HG03139 (cell line): ENCODE measurements at regions not wholly inside any gene's neighbourhood (a gene's known extent, or its start where the extent isn't known, plus 50 kb on each side); places are given as distances from the start of the nearest gene placed in this dataset.

Experiments used
- ATAC-seq: cut with Tn5 transposase; IDR thresholded peaks from one replicate; pipeline ENCODE4 v1.9.1; 2021; ENCODE audit not compliant: unreplicated experiment

GRCh38 chr10:83153714-83154113 lies 985.6 kb upstream of the GHITM start:
- no peak for ATAC-seq

- no peak for ATAC-seq
Observed at GRCh38 chr10:83164156-83164555, 975.2 kb upstream of the GHITM start.

DNA sequence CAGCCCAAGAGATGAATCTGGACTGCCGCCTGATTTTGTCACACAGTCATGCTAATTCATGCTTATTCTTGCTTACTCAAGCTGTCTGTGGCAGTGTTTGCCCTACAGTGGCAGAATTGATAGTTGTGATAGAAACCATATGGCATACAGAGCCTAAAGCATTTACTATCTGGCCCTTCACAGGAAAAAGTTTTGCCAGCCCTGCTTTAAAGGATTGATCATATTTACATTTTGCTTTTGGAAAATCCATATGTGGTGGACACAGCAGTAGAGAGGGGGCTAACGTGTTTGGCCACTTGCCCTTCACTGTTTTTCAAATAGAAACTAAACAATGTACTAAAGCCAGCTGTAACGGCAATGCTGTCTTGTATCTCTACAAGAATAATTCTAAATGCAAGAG lies 974.0 kb upstream of the GHITM start:
- no peak for ATAC-seq

GRCh38 chr10:83166344-83166743 lies 973.0 kb upstream of the GHITM start:
- no peak for ATAC-seq

DNA sequence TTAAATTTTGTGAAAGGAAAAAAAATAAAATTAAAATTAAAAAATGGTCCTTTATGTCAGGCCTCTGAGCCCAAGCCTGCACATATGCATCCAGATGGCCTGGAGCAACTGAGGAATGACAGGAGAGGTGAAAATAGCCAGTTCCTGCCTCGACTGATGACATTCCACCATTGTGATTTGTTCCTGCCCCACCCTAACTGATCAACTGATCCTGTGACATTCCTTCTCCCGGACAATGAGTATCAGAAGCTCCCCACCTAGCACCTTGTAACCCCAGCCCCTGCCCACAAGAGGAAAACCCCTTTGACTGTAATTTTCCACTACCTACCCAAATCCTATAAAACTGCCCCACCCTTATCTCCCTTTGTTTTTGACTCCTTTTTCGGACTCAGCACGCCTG lies 972.2 kb upstream of the GHITM start:
- no peak for ATAC-seq

- ATAC-seq: no peak
Observed at GRCh38 chr10:83176901-83177300, 962.4 kb upstream of the GHITM start.

- no peak for ATAC-seq
Observed at GRCh38 chr10:83178526-83178925, 960.8 kb upstream of the GHITM start.

- ATAC-seq: no peak
Observed at GRCh38 chr10:83179371-83179770, 959.9 kb upstream of the GHITM start.

GRCh38 chr10:83182076-83182475 lies 957.2 kb upstream of the GHITM start:
- ATAC-seq: no peak

GRCh38 chr10:83184641-83185040 lies 954.7 kb upstream of the GHITM start:
- ATAC-seq: no peak

DNA sequence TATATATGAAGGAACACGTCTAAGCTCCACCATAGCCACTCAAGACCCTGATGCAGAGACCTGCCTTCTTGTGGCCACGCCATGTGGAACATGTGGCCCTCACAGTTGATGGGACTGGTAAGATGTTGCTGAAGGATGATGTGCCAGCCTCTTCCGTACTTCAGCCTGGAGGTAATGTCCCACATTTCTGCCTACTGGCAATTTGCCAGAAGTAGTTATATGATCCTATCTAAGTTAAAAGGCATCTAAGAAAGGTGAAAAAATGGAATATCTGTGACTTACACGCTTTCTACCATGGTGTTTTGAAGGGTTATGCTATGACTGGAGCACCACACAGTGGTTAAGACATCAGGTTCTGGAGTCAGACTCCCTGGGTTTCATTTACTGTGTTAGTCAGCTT lies 948.7 kb upstream of the GHITM start:
- ATAC-seq: no peak

DNA sequence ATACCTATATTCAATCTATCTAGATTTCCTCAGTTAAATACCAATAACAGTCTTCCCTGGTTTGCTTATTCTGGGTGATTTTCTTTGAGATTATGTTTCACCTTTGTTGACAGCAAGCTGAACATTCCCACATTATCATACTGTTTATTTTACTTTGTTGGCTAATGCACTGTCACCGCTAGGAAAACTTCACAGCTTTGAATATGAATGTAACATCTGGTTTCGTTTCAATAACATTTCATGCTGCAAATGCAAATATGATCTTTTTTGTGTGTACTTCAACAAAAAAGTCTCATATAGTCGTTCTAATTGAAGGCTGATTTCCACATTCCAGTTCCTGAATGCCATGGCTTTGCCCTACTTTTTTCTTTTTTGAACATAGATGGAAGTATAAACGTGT lies 946.3 kb upstream of the GHITM start:
- ATAC-seq: no peak

GRCh38 chr10:83195021-83195420 lies 944.3 kb upstream of the GHITM start:
- ATAC-seq: no peak

- no peak for ATAC-seq
Observed at GRCh38 chr10:83199374-83199773, 939.9 kb upstream of the GHITM start.

DNA sequence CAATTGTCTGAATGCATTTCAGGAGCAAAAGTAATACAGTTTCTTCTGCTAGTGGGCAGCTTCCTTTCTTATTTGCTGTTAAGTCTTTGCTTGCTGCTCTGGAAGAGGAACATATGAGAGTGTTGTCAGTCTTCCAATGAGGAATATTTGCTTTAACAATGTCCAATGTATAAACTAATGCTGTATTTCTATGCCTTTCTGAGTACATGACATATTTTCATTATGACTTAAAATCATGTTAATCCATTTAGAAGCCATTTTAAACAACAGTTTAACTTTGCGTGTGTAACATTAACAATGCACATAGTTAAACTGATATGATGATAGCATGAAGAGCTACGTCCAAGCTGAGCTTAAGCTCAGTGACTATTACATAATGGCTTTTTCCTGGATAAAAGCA lies 933.4 kb upstream of the GHITM start:
- no peak for ATAC-seq

DNA sequence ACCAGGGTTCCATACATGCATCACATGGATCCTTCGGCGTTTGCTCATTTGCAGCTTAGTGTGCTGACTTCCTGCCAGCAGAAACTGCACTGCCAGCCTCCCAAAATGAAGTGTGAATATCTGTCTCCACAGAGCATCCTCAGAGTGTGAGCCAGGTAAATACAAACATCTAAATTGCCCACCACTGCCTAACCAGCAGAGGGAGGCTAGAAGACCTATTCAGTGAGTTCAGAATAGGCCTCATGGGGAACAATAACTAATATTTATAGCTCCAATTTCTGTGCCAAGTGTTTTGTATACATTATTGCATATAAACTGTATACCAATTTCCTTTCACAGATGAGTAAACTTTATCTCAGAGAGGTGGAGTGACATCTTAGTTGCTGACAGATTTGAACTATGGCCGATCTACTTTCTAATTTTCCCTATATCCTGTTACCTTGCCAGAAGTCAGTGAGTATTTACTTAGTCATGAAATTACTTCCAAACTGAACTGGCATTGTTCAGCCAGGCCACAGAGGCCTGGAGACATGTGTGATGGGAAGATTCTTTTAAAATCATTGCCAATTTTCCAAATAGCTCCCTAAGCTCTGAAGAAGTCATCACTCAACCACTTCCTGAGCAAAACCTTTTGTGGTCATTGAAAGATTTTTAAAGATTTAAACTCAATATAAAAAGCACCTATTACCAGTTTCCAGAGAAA lies 926.5 kb upstream of the GHITM start:
- no peak for ATAC-seq

GRCh38 chr10:83214136-83214535 lies 925.2 kb upstream of the GHITM start:
- ATAC-seq: no peak

GRCh38 chr10:83218205-83218604 lies 921.1 kb upstream of the GHITM start:
- no peak for ATAC-seq

- ATAC-seq: no peak
Observed at GRCh38 chr10:83222300-83222699, 917.0 kb upstream of the GHITM start.

- ATAC-seq: no peak
Observed at GRCh38 chr10:83222832-83223742, 916.2 kb upstream of the GHITM start.

GRCh38 chr10:83225781-83226180 lies 913.5 kb upstream of the GHITM start:
- no peak for ATAC-seq

- no peak for ATAC-seq
Observed at GRCh38 chr10:83229991-83230390, 909.3 kb upstream of the GHITM start.
